ENCODE measurements at regions not wholly inside any gene's neighbourhood (a gene's known extent, or its start where the extent isn't known, plus 50 kb on each side); places are given as distances from the start of the nearest gene placed in this dataset.

DNA sequence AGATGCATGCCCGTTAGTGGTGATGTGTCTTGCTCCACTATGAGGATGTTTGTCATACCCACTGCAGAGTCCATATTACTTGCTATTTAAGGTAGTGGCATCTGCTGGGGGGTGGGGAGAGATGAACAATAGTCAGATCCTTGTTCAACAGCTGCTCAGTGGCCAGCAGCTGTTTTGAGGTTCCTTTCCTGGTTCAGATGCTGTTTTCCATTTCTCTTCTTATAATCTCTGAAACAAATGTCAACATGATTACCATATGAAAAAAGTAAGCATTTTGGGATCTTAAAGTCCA lies 1567.9 kb upstream of the TENM3 start:
- Histone ChIP-seq H3K4me3 (ENCODE audit: low read length) (no peak overlapping the region), H3K36me3 (ENCODE audit: insufficient read depth, low read length) (no peaks in the 10 kb centered on the region), H2AFZ (ENCODE audit: low read length) (no peak overlapping the region), H4K20me1 (ENCODE audit: insufficient read depth, low read depth, low read length) (no peaks in the 10 kb centered on the region), H3K27me3 (ENCODE audit: low read length) (no peaks in the 10 kb centered on the region), H3K9ac (ENCODE audit: low read length) (no peak overlapping the region), H3K27ac (ENCODE audit: low read length) (no peak overlapping the region), H3K4me2 (ENCODE audit: low read depth, low read length, poor library complexity, severe bottlenecking) (no peak overlapping the region), H3K4me1 (ENCODE audit: low read length) (no peaks in the 10 kb centered on the region), H3K9me3 (ENCODE audit: low read length) (no peaks in the 10 kb centered on the region), H3K79me2 (ENCODE audit: low read length) (no peaks in the 10 kb centered on the region), H3K9me2 (replicated peaks; ENCODE audit: insufficient read depth, low read length) (no peaks in the 10 kb centered on the region)
- DNase-seq: no peak

DNA sequence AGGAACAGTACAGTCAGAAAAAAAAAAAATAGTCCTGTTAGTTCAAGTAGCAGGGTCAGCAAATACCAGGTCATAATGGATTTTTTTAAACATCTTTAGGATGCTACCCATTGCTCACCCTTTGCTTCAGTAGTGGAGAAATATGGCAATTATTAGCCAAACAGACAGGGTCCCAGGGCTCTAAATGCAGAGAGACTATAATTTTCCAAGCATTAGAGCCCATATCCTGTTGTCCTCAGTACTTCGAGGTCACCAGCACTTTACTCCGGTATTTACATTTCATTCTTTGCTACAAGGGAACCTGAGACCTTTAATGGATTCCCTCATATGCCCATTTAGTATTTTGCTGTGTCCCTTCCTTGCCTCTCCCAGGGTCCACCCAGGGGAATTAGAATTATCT lies 1562.9 kb upstream of the TENM3 start:
- Histone ChIP-seq H3K9ac (ENCODE audit: low read length) (no peak overlapping the region), H3K4me3 (ENCODE audit: low read length) (no peak overlapping the region), H3K27me3 (ENCODE audit: low read length) (no peaks in the 10 kb centered on the region), H2AFZ (ENCODE audit: low read length) (no peak overlapping the region), H3K79me2 (ENCODE audit: low read length) (no peaks in the 10 kb centered on the region), H3K27ac (ENCODE audit: low read length) (no peak overlapping the region), H3K4me2 (ENCODE audit: low read depth, low read length, poor library complexity, severe bottlenecking) (no peak overlapping the region), H3K9me2 (replicated peaks; ENCODE audit: insufficient read depth, low read length) (no peaks in the 10 kb centered on the region), H3K36me3 (ENCODE audit: insufficient read depth, low read length) (no peaks in the 10 kb centered on the region), H3K4me1 (ENCODE audit: low read length) (no peaks in the 10 kb centered on the region), H3K9me3 (ENCODE audit: low read length) (no peaks in the 10 kb centered on the region), H4K20me1 (ENCODE audit: insufficient read depth, low read depth, low read length) (no peaks in the 10 kb centered on the region)
- DNase-seq: no peak

DNA sequence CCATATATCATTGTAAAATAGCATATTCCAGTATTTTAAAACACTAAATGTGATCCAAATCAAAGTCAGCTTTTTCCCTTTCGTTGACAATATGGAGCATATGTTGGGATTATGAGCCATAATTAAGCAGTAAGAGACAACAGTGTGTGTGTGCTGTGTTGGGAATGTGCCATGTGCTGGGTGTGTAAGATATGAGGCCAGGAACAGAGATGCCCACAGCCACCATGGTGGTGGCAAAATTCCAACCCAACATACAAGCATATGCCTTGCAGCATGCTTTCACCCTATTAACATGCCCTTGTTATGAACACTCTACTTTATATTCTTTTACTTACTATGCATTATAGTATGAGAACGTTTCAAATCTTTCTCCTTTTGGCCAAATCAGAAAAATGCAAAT lies 1560.4 kb upstream of the TENM3 start:
- Histone ChIP-seq H3K4me3 (ENCODE audit: low read length) (no peak overlapping the region), H3K9me2 (replicated peaks; ENCODE audit: insufficient read depth, low read length) (no peaks in the 10 kb centered on the region), H3K27ac (ENCODE audit: low read length) (no peak overlapping the region), H3K9me3 (ENCODE audit: low read length) (no peaks in the 10 kb centered on the region), H3K4me2 (ENCODE audit: low read depth, low read length, poor library complexity, severe bottlenecking) (no peak overlapping the region), H3K79me2 (ENCODE audit: low read length) (no peaks in the 10 kb centered on the region), H3K4me1 (ENCODE audit: low read length) (no peaks in the 10 kb centered on the region), H3K27me3 (ENCODE audit: low read length) (no peaks in the 10 kb centered on the region), H4K20me1 (ENCODE audit: insufficient read depth, low read depth, low read length) (no peaks in the 10 kb centered on the region), H2AFZ (ENCODE audit: low read length) (no peak overlapping the region), H3K36me3 (ENCODE audit: insufficient read depth, low read length) (no peaks in the 10 kb centered on the region), H3K9ac (ENCODE audit: low read length) (no peak overlapping the region)
- DNase-seq: no peak

DNA sequence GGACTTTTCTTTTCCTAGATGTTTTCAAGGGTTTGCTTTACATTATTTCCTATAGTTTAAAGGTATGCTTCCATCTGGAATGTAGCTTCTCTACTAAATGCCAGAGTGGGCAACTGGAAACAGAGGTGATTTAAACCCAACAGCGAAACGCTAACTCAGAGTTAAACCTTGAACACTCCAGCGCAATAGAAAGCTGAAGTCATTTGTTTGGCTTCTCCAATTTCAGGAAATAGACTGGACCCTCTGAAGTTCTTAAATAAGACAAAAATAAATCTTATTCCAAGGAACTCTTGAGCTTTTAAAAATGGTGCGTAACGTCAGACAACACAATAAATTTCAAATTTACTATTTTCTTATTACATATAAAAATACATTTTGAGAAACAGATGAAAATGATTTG lies 1560.0 kb upstream of the TENM3 start:
- H3K36me3 ChIP-seq (ENCODE audit: insufficient read depth, low read length): no peaks in the 10 kb centered on the region
- no peak overlapping the region for H3K4me3 ChIP-seq (ENCODE audit: low read length)
- no peaks in the 10 kb centered on the region for H3K9me2 ChIP-seq (replicated peaks; ENCODE audit: insufficient read depth, low read length)
- H3K4me2 ChIP-seq (ENCODE audit: low read depth, low read length, poor library complexity, severe bottlenecking): no peak overlapping the region
- H3K4me1 ChIP-seq (ENCODE audit: low read length): no peaks in the 10 kb centered on the region
- no peaks in the 10 kb centered on the region for H3K9me3 ChIP-seq (ENCODE audit: low read length)
- H2AFZ ChIP-seq (ENCODE audit: low read length): no peak overlapping the region
- no peak overlapping the region for H3K9ac ChIP-seq (ENCODE audit: low read length)
- H4K20me1 ChIP-seq (ENCODE audit: insufficient read depth, low read depth, low read length): no peaks in the 10 kb centered on the region
- H3K79me2 ChIP-seq (ENCODE audit: low read length): no peaks in the 10 kb centered on the region
- DNase-seq: no peak
- H3K27me3 ChIP-seq (ENCODE audit: low read length): no peaks in the 10 kb centered on the region
- no peak overlapping the region for H3K27ac ChIP-seq (ENCODE audit: low read length)

DNA sequence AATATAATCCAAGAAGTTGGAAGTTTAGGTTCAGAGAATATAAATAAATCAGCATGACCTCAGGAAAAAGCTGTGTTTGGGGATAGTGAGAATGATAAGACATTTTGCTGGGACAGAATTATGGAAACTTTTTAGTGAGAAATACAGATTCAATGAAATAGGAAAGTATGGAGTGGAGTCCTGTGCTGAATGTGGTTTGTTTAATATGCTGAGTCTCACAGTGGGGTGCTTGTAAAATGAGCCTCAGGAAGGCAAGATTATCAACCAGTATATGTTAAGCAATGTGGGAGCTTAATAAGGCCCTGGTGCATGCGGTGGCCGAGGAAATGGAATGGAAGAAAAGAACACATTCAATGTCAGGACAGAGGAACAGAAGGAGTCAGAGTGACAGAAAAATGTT lies 1554.7 kb upstream of the TENM3 start:
- no peaks in the 10 kb centered on the region for H3K27me3 ChIP-seq (ENCODE audit: low read length)
- H4K20me1 ChIP-seq (ENCODE audit: insufficient read depth, low read depth, low read length): no peaks in the 10 kb centered on the region
- H3K9me2 ChIP-seq (replicated peaks; ENCODE audit: insufficient read depth, low read length): no peaks in the 10 kb centered on the region
- DNase-seq: no peak
- H2AFZ ChIP-seq (ENCODE audit: low read length): no peak overlapping the region
- H3K4me3 ChIP-seq (ENCODE audit: low read length): no peak overlapping the region
- no peaks in the 10 kb centered on the region for H3K79me2 ChIP-seq (ENCODE audit: low read length)
- H3K27ac ChIP-seq (ENCODE audit: low read length): no peak overlapping the region
- H3K4me1 ChIP-seq (ENCODE audit: low read length): no peaks in the 10 kb centered on the region
- no peak overlapping the region for H3K9ac ChIP-seq (ENCODE audit: low read length)
- H3K4me2 ChIP-seq (ENCODE audit: low read depth, low read length, poor library complexity, severe bottlenecking): no peak overlapping the region
- no peaks in the 10 kb centered on the region for H3K36me3 ChIP-seq (ENCODE audit: insufficient read depth, low read length)
- no peaks in the 10 kb centered on the region for H3K9me3 ChIP-seq (ENCODE audit: low read length)

DNA sequence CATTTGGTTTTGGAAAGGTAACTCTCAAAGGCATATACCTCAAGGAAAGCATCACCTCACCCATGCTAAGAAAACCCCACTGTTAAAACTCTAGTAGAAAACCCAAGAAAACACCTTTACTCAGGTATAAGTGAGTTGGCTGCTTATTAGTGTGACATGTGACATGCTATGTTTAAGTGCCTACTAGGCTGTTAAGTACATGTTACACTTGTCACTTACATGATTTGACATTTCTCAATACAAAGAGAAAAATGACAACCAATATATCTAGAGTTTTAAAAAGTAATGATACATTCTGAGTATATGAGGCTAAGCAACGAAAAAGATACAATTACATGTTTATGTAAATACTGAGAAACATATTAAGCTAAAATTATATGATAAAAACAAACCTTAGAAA lies 1548.3 kb upstream of the TENM3 start:
- Histone ChIP-seq H3K4me2 (ENCODE audit: low read depth, low read length, poor library complexity, severe bottlenecking) (no peak overlapping the region), H3K4me1 (ENCODE audit: low read length) (no peaks in the 10 kb centered on the region), H3K36me3 (ENCODE audit: insufficient read depth, low read length) (no peaks in the 10 kb centered on the region), H3K27ac (ENCODE audit: low read length) (no peak overlapping the region), H3K9ac (ENCODE audit: low read length) (no peak overlapping the region), H3K9me3 (ENCODE audit: low read length) (no peaks in the 10 kb centered on the region), H3K79me2 (ENCODE audit: low read length) (no peaks in the 10 kb centered on the region), H3K27me3 (ENCODE audit: low read length) (no peaks in the 10 kb centered on the region), H4K20me1 (ENCODE audit: insufficient read depth, low read depth, low read length) (no peaks in the 10 kb centered on the region), H3K9me2 (replicated peaks; ENCODE audit: insufficient read depth, low read length) (no peaks in the 10 kb centered on the region), H2AFZ (ENCODE audit: low read length) (no peak overlapping the region), H3K4me3 (ENCODE audit: low read length) (no peak overlapping the region)
- DNase-seq: no peak

DNA sequence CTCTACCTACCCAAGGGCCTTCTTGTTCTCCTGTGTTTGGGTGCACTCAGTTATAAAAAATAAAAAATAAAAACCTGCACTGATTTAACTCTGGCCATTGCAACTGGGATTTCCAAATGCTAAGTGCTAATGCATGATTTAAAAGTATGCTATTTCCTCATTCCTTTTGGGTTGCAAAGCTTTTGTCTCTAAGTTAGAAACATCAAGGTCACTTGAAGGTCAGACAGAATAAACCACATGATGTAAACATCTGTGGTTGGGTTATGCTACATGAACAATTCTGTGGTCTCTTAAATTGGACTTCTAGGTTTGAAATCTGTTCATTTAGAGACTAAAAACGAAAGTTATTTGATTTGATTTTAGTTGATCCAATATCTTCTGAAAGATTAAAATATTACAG lies 1547.4 kb upstream of the TENM3 start:
- Histone ChIP-seq H3K4me1 (ENCODE audit: low read length) (no peaks in the 10 kb centered on the region), H3K79me2 (ENCODE audit: low read length) (no peaks in the 10 kb centered on the region), H3K36me3 (ENCODE audit: insufficient read depth, low read length) (no peaks in the 10 kb centered on the region), H3K9me2 (replicated peaks; ENCODE audit: insufficient read depth, low read length) (no peaks in the 10 kb centered on the region), H3K9me3 (ENCODE audit: low read length) (no peaks in the 10 kb centered on the region), H4K20me1 (ENCODE audit: insufficient read depth, low read depth, low read length) (no peaks in the 10 kb centered on the region), H3K4me2 (ENCODE audit: low read depth, low read length, poor library complexity, severe bottlenecking) (no peak overlapping the region), H3K27ac (ENCODE audit: low read length) (no peak overlapping the region), H3K27me3 (ENCODE audit: low read length) (no peaks in the 10 kb centered on the region), H3K9ac (ENCODE audit: low read length) (no peak overlapping the region), H2AFZ (ENCODE audit: low read length) (no peak overlapping the region), H3K4me3 (ENCODE audit: low read length) (no peak overlapping the region)
- no peak for DNase-seq

DNA sequence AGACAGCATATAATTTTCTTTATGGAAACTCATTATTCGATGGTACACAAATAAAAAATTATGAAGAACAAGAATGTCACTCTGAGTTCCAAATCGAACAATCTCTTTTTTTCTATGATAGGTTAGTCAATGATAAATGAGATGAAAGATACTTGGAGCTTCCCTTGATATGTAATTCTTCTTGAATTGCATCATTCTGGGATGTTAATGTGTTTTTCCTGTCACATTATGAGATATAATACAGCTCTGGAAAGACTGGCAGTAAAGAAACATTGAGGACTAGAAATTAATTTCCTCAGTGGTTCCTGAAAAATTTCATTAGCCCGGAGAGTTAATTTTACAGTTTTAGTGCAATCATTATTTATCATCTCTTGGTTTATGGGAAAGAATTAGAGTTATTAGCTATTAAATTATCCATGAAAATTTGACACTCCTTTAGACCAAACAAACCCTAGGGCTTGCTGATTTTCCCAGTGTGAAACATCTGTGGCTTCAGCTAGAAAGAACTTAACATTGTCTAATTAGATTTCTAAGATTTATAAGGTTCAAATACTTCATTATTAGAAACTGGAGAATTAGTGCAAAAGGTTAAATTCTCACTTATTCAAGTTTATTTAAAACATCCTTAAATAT lies 1546.6 kb upstream of the TENM3 start:
- no peak overlapping the region for H3K27ac ChIP-seq (ENCODE audit: low read length)
- H3K4me3 ChIP-seq (ENCODE audit: low read length): no peak overlapping the region
- no peaks in the 10 kb centered on the region for H3K79me2 ChIP-seq (ENCODE audit: low read length)
- H3K36me3 ChIP-seq (ENCODE audit: insufficient read depth, low read length): no peaks in the 10 kb centered on the region
- no peaks in the 10 kb centered on the region for H3K9me2 ChIP-seq (replicated peaks; ENCODE audit: insufficient read depth, low read length)
- no peak overlapping the region for H3K4me2 ChIP-seq (ENCODE audit: low read depth, low read length, poor library complexity, severe bottlenecking)
- DNase-seq: no peak
- H3K4me1 ChIP-seq (ENCODE audit: low read length): no peaks in the 10 kb centered on the region
- H3K9ac ChIP-seq (ENCODE audit: low read length): no peak overlapping the region
- no peak overlapping the region for H2AFZ ChIP-seq (ENCODE audit: low read length)
- H3K27me3 ChIP-seq (ENCODE audit: low read length): no peaks in the 10 kb centered on the region
- no peaks in the 10 kb centered on the region for H3K9me3 ChIP-seq (ENCODE audit: low read length)
- no peaks in the 10 kb centered on the region for H4K20me1 ChIP-seq (ENCODE audit: insufficient read depth, low read depth, low read length)
